ENCODE measurements at regions not wholly inside any gene's neighbourhood (a gene's known extent, or its start where the extent isn't known, plus 50 kb on each side); places are given as distances from the start of the nearest gene placed in this dataset.
"Not testable (repeated sequence)": the region's sequence is repeated elsewhere in the genome, so short reads cannot be mapped to it uniquely, and the experiment has no call there.

DNA sequence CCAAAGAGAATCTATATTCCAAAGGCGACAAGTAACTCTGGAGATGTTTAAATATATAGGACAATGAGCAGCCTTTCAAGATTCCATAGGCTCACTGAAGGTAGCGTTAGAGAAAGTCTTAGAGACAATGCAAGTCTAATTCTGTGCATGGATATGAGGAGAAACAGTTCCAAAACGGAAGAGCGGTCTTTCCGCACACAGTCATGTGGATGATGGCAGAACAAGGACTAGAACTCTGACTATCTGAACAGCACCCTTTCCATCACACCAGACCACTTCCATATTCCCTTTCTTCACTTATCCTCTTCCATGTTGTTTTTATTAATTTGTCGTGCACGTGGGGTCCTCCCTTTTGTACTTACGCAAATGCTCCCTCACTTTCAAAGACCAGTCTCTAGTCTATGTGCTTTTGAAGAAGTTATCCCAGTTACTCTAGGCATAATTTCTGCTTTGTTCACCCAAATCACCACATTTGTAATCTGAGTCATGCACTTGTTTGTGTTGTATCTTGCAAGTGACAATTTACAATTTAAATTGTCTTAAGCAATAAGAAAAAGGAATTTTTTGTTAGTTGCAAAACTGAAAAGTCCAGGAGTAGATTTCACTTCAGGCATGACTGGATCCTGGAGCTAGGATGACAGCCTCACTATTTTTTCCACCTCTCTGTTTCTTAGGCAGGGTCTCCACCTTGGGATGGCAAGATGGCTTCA is 116.0 kb upstream of the ADRA1B start:
- no peak for DNase-seq

DNA sequence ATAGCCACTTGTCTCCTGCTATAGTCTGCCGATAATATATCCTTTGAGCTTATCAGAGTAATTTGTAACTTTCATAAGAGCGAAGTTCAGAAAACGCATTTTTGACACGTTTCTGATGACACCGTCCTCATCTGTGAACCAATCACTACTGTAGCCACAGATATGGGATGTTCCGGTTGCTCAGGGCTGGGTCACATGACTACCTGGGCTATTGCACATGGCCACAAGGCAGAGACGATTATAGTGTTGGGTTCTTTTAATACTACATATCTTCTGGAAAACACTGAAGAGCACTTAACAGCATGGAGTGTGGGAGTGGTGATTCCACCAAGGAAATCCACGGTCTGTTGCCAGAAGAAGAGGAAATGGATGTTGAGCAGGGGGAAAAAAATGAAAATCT is 115.0 kb upstream of the ADRA1B start:
- no peak for DNase-seq

DNA sequence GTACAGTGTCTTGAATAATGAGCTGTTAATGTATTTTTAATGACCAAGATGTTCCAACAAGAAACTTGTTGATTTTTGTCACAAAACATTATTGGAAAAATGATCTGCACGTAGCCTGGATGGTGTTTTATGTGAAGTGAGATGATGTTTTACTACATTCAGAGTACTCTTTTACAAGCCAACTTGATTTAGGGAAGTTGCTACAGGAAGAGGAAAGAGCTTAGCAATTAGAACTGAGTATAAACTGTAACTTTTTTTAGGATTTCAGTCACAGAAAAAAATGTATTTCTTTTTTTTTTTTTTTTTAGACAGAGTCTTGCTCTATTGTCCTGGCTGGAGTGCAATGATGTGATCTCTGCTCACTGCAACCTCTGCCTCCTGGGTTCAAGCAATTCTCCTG is 113.6 kb upstream of the ADRA1B start:
- no peak for DNase-seq

DNA sequence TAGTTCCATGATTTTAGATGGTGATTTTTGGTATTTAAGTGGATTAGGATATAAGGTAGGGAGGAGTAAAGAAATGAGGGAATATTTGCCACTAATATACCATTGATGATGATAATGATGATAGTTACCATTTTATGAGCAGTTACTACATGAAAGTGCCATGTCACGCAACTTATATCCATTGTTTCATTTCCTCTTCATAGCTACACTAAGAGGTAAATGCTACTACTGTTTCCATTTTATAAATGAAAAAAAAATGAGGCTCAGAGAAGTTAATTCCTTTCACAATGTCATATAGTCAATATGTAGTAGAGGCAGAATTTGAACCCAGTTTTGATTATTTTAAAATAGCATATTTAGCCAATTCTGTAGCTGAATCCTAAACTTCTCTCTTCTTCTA is 112.2 kb upstream of the ADRA1B start:
- DNase-seq = no peak

DNA sequence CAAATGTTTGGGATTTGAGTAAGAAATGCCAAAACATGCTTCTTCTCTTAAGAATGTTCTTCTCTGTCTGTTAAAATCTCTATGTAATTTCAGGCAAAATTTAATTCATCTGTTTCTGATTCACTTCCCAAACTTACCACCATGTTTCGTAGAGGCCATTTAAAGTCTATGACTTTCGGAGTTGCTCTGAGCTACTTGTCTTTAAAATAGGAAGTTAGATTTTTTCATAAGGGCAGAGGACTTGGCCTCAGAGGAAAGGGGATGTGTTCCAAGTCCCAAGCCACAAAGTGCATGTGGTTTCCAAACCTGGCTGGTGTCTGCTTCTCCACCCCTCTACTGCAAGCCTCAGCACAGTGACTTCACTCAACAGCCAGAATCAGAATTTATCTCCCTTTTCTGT is 111.3 kb upstream of the ADRA1B start:
- DNase-seq = no peak

DNA sequence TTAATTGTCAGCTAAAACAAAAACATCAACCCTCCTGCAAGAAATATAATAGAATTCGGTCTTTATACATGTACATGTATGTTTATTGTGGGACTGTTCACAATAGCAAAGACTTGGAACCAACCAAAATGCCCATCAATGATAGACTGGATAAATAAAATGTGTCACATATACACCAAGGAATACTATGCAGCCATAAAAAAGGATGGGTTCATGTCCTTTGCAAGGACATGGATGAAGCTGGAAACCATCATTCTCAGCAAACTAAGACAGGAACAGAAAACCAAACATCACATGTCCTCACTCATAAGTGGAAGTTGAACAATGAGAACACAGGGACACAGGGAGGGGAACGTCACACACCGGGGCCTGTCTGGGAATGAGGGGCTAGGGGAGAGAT is 109.1 kb upstream of the ADRA1B start:
- DNase-seq = not testable (repeated sequence)

DNA sequence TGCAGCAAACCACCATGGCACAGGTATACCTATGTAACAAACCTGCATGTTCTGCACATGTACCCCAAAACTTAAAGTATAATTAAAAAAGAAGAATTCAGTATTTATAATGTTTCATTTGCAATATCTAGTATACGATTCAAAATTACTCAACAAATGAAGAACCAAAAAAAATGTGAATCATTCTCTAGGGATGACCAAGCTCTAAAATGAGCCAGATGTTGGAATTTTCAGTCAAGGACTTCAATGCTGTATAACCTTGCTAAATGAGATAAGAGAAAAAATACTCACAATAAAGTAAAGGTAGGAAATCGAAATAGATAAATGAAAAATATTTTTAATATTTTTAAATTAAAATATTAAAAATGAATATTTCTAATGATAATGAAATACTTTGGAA is 108.7 kb upstream of the ADRA1B start:
- DNase-seq = no peak

DNA sequence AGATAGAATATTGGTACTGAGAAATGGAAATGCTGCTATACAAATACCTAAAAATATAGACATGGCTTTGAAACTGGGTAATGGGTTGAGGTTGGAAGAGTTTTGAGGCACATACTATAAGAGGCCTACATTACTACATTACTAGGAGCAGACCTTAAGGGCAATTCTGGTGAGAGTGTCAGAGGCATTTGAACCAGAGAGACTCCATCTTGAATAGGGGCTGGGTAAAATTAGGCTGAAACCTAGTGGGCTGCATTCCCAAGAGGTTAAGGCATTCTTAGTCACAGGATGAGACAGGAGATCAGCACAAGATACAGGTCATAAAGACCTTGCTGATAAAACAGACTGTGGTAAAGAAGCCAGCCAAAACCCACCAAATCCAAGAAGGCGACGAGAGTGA is 104.6 kb upstream of the ADRA1B start:
- DNase-seq = no peak

DNA sequence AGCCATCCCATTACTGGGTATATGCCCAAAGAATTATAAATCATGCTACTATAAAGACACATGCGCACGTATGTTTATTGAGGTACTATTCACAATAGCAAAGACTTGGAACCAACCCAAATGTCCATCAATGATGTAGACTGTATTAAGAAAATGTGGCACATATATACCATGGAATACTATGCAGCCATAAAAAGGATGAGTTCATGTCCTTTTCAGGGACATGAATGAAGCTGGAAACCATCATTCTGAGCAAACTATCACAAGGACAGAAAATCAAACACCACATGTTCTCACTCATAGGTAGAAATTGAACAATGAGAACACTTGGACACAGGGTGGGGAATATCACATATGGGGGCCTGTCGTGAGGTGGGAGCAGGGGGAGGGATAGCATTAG is 103.5 kb upstream of the ADRA1B start:
- DNase-seq = not testable (repeated sequence)

DNA sequence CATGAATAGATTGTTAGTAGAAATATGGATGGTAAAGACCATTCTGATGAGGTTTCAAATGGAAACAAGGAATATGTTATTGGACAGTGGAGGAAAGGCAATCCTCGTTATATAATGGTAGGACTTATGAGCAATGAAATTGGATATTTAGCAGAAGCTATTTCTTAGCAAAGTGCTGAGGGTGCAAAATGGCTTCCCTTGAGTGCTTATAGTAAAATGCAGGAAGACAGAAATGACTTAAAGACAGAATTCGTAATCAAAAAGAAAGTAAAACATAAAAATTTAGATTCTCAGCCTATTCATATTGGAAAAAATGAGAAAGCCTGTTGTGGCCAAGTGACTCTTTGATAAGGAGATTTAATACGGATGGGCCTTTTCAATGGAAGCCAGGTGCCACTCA is 102.1 kb upstream of the ADRA1B start:
- no peak for DNase-seq

DNA sequence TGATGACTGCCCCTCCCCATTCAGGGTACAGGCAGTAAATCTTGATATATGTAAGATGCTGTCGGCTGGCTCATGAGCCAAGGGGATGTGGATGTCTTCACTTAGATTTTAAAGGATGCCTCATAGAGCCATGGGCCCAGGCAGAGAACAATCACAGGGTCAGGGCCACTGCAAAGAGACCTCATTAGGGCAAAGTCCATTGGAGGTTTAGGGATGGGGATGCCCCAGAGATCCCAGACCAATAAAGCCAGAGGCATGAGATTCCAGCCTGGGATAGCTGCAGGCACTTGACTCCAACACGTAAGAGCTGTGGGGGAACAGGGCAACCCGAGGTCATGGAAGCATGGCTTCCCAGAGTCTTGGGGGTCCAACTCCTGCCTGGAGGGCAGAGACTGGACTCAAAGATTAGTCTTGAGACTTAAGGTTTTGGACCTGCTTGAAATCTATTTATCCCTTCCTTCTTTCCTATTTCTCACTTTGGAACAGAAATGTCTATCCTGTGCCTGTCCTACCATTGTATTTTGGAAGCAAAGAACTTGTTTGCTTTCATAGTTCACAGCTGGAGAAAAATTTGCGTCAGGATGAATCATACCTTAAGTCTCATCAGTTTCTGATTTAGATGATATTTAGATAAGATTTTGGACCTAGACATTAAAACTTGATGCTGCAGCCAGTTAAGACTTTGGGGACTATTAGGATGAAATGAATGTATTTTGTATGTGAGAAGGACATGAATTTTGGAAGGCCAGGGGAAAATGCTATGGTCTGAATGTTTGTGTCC is 101.3 kb upstream of the ADRA1B start:
- DNase-seq = no peak

DNA sequence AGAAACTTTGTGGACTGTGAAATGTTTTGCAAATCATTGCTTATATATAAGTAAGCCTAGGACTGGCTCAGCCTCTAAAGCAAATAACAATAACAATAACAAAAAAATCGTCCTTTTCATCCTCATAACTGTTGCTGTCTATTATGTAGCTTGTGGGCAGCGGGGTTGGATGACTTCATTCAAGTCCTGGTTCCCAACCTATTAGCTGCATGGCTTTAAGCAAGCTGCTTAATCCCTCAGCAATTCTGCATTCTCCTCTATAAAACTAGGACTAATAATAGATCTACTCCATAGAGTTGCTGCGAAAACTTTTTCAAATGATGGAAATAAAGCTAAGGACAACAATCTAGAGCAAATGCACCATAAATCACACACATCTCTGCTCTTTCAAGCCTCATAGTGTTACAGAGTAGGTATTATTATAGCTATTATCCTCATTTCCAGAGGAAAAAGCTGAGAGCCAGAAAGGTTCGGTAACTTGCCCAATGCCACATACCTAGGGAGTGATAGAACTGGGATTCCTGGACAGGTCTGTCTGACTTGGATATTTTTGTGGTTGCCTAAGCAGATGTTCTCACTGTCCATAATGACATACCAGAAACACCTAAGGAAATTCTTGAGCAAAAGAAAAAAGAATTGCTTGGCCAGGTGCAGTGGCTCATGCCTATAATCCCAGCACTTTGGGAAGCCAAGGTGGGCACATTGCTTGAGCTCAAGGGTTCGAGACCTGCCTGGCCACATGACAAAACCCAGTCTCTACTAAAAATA is 98.8 kb upstream of the ADRA1B start:
- DNase-seq = no peak

DNA sequence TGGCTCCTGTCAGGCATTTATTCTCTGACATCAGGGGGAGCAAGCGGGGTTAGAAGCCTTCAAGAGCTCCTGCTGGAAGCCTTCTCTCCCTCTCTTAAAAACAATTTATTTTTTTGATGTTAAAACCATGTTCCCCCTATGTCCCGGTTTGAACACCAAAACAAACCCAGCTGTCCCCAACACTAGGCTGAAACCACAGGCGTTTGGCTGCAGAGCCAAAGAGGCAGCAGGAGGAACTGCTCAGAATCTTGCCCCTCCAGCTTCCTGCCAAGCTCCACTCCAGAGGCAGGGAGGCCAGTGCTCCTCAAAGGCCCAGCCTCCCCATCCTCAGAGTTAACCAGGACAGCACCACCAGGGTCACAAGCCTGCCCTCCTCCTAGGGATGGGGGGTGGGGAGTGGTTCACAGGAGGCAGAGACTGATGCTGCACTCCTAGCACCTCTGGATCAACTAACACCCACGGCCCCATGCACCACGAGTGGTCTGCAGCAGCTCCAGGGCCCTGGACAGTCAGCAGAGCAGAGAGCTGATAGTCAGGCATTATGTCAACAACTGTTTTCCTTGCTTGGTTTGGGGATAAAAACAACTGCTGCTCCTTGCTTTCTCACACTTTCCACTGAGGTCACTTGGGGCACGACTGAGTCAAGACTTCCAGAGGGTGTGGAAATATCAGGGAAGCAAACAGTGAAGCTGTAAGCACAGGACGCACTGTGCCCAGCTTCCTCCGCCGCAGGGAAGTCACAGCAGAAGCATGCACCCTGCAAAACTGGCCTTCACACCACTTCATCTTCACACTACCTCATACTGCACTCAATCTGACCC is 96.5 kb upstream of the ADRA1B start:
- no peak for DNase-seq

DNA sequence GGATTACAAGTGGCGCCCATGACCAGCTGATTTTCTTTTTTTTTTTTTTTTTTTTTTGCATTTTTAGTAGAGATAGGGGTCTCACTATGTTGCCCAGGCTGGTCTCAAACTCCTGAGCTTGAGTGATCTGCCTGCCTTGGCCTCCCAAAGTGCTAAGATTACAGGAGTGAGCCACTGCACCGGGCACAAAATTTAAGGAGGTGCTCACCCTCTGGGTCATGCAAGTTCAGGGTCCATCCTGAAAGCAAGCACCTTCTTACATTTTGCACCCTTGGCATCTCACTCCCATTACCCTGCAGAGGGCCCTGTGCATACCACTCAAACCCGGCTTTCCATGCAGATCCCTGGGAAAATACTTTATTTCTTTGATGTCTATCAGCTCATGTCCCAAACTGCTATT is 95.6 kb upstream of the ADRA1B start:
- no peak for DNase-seq

DNA sequence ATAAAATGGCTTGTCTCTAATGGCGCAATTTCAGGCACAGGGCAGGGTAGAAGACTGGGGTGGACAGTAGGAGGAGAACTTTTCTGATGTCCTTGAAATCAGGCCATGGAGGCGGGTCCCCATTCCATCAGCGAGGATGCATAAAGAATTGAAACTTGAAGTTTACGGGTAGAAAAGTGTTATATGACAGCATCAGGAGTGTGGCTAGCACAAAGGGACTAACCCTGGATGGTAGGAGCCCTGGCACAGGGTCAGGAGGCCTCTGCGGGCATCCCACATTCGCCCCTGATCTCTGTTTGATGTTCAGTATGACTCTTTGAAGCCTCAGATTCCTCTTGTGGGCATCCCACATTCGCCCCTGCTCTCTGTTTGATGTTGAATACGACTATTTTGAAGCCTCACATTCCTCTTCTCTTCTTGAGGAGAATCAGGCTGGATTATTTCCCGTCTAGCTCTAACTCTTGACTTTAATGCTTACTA is 94.8 kb upstream of the ADRA1B start:
- no peak for DNase-seq

DNA sequence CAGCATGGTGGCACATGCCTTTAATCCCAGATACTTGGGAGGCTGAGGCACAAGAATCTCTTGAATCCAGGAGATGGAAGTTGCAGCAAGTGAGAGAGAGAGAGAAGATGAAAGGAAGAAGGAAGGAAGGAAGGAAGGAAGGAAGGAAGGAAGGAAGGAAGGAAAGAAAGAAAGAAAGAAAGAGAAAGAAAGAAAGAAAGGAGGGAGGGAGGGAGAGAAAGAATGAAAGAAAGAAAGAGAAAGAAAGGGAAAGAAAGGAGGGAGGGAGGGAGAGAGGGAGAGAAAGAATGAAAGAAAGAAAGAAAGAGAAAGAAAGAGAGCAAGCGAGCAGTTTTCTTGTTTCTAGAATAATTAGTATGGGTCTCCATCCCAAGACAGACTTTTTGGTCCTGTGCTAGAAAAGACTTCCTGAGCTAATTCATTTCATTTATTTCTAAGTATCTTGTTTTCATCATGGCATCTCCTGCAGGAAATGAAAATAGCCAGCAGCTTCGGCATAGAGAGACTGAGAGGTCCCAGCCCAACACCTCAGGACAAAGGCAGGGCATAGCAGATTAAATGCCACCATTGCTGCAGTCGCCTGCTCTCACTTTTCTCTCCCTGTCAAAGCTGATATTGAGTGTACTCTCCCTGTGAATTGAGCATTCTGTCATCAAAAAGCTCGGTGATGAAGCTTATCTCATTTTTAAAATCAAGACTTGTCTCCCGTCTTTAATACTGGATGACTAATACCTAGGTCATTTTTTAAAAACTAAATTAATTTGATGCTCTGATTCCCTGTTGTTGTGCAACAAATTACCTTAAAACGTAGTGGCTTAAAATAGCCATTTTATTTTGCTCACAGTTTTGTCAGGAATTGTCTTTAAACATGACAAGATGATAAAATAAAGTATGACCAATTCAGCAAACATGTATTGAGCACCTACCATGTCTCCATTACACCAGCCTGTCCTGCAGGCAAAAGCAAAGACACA is 91.8 kb upstream of the ADRA1B start:
- DNase-seq = no peak

DNA sequence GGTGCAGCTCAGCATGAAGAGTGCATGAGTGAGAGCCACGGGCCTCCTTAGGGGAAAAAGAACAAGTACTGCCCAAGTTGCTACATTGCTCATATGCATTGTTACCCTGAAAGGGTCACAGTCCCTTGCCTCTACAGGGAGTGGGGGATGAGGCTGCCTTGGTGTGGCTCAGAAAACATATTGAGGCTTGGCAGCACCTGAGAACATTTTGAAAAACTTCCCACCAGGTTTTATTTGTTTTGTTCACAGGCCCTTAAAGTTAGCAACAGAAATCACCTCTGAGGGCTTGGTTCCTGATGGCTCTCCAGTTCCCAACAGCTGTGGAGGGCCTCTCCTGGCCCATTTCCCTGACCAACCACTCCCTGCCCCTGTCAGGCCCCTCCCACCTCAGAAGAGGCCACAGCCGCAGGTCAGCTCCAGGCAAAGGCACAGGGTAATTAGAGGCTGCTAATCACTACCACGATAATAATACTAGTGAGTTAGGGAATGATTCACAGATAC is 90.7 kb upstream of the ADRA1B start:
- DNase-seq = no peak

DNA sequence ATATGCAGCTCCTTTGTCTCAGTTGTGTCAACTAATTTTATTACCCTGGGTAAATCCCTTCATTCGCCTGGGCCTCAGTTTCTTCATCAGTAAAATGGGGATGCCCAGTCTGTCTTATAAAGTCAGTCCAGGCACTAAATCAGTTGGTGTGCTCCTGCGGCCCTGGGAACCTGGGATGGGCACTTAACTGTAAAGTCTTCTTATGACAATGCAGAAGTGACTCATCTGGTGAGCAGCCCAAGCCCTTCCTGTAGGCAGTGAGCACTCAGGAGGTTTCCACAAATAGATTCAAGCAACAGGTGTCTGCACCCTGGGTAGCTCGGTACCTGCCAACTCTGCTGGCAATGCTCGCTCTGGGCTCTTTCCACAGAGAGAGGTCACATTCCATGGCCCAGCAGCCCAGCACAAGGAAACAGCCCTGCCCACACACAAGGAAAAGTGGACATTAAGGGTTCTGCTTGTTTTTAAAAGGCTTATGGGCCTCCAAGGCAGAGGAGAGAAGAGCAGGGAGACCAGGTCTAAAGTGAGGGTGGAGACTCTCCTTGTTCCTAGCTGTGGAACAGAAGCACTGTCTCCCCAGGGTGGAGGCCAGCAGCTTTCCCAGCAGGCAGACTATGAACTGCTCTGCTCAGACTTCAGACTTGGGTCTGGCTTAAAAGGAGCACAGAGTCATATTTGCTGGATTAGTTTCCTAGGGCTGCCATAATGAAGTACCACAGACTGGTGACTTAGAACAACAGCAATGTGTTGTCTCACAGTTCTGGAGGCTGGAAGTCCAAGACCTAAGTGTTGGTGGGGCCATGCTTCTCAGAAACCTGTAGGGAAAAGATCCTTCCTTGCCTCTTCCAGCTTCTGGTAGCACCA is 89.7 kb upstream of the ADRA1B start:
- peak; percentile 15 for DNase-seq

DNA sequence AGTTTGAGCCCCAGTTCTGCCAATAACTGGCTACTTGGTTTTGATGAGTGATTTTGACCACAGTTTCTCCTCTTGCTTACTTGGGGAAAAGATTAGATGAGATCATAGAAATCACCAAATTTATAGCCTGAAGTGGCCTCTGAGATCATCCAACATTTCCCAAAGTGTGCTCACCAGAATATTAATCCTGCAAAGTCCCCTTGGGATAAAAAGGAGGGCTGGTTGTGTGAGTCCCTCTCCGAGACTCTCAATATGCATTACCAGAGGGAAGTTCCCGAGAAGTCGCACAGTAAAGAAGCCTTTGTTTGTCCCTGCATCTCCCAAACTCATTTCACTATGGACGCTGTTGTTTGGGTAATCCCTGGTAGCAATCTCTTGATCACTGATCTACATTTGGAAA is 88.4 kb upstream of the ADRA1B start:
- no peak for DNase-seq

DNA sequence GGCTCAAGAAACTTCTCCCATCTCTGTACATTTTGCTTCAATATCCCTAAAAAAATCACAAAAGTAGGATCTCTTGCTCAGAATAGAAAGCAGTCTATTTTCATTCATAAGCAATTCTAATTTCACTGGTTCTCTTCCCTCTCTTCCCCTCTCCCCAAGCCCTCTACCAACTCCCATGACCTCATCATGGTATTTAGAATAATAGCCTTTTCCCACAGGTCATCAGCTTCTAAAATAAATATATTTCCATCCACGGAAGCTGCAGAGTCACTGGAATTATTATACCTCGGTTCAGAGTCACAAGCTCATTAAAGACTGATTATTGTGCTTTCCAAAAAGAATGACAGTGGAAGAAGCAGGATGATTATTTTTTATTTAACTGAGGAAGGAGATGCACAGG is 84.2 kb upstream of the ADRA1B start:
- DNase-seq = no peak
